SHP77 (cell line): ENCODE measurements at regions not wholly inside any gene's neighbourhood (a gene's known extent, or its start where the extent isn't known, plus 50 kb on each side); places are given as distances from the start of the nearest gene placed in this dataset.
"Not testable (repeated sequence)": the region's sequence is repeated elsewhere in the genome, so short reads cannot be mapped to it uniquely, and the experiment has no call there.

ENCODE experiments used
- DNase-seq, 2 experiments: peaks; one replicate each; lab custom pipeline; 2025; lab: John Stamatoyannopoulos, UW

DNA sequence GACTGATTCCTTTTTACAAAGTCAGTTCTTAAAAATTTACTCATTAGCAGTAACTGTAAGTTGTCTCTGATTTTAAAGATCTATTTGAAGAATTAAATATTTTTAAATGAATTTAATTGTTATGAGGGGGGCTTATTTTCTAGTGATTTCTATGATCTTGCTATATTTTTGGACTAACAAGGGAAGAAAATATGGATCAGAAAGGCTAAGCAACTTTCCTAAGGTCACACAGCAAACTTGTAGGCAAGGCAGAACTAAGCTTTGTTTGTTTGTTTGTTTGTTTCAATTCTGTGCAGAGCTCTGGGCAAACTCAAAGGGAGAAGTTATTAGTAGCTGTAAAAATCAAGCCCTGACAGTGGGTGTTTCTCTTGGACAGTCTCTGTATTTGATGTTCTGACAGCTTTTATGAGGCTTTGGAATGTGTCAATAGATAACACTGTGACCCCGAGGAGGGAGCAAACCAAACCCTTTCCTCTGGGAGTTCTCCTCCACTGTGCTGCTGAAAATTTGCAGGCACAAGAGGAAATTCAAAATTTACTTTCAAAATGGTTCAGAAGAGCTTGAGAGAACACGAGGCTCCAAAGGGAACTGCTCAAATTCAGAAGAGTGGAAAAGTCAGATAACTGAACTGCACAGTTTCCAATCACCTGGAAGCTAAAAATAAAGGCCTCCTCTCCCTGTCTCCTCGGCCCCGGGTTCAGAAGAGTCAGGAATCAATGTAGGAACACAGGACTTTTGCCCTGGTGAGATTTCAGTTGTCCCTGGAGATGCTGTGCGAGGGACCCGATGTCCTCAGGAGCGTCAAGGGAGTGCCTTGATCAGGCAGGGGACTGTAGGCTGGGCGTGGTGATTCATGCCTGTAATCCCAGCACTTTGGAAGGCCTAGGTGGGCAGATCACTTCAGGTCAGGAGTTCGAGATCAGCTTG lies 325.7 kb downstream of the GATA3 start:
- DNase-seq, result no peak

- DNase-seq, result no peak
Observed at GRCh38 chr10:8380833-8381496, 326.5 kb downstream of the GATA3 start.

- no peak for DNase-seq
Observed at GRCh38 chr10:8386781-8387180, 332.3 kb downstream of the GATA3 start.

- DNase-seq, result no peak
Observed at GRCh38 chr10:8389630-8390029, 335.1 kb downstream of the GATA3 start.

DNA sequence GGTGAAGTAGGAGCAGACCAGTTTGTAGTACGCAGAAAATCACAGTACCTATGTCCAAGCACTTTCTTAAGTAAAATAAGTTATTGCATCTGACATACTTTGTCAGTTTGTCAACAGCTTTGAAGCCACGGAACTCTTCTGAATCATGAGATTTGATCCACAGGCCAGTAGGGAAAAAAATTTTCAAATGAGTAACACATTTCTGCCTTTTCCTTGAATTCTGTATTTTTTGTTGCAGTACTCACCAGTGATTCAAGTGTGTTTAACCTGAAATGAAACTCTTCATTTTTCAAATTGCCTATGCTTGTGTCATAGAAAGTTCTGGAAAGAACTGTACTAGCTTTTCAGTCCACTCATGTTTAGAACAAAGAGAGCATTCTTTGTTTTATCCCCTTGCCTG lies 337.7 kb downstream of the GATA3 start:
- no peak for DNase-seq

GRCh38 chr10:8393531-8393930 lies 339.0 kb downstream of the GATA3 start:
- no peak for DNase-seq

- DNase-seq, result no peak
Observed at GRCh38 chr10:8396675-8397074, 342.2 kb downstream of the GATA3 start.

DNA sequence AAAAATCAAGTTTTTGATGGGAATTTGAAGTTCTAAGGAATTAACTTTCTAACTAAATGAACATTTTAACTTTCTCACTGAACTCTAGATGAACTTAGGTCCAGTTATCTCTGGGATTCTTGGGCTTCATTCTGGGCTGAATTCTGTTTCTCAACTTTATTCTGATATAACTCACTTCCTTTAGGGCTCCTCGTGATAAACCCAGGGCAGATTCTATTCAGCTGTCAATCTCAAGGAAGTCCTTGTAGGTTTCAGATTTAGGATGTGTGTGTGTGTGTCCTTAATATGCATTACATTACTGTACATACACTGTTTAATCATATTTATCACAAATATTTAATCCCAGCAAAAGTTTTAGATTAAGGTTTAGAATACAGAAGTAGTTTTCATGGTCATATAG lies 344.3 kb downstream of the GATA3 start:
- DNase-seq, result no peak

GRCh38 chr10:8400151-8400550 lies 345.7 kb downstream of the GATA3 start:
- no peak for DNase-seq

DNA sequence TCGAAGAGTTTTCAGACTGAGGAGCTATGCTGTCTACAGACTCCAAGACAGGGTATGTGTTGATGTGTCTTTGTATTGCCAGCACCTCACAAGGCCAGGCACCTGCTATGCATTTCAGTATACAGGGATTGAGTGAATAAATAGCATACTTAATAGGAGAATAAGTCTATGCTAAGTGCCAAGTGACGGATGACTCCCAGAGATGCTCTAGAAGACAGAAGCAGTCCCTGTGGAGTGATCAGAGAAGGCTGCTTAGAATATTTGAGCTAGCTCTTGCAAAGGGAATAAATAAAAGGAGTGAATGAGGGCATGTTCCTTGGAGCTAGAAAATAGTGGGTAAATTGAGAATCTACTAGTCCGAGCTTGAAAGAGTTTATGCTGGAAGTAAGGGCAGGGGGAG lies 346.4 kb downstream of the GATA3 start:
- no peak for DNase-seq

DNA sequence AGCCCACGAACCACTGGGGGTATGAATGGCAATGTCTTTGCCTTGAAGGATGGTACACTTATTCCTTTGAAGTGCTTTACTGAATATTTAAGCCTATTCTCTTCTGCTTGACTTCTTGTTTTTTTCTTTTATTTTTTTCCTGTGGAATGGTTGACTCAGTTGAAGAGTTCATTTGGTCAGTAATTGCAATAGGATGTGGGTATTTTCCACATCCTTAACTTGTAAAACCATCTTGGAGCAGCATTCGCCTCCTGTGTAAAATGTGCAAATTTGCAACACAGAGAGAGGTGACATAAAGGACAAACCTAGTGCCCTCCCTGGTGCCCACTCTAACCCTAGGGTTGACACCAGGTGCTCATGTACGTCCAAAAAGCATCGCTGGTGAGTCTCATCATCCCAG lies 347.0 kb downstream of the GATA3 start:
- no peak for DNase-seq

- DNase-seq, result no peak
Observed at GRCh38 chr10:8402576-8402975, 348.1 kb downstream of the GATA3 start.

- no peak for DNase-seq
Observed at GRCh38 chr10:8403711-8404371, 349.4 kb downstream of the GATA3 start.

DNA sequence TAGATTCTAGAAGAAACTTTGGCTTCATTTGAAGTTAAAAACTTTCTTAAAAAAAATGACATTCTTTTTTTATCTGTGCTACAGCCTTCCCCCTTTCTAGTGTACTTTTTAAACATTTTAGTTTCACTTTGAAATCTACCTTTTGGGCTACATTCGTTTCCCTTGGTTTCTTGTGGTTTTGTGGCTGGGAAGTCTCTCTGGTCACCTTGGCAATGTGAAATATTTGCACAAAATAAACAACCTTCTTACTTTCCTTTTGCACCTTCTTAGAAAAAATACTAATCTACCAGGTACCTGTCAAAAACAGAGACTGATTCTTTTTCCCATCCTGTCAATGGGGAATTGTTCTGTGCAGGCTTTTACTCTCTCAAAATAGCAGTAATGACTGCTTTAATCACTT lies 350.2 kb downstream of the GATA3 start:
- DNase-seq, result no peak

GRCh38 chr10:8405596-8405995 lies 351.1 kb downstream of the GATA3 start:
- DNase-seq, result no peak

DNA sequence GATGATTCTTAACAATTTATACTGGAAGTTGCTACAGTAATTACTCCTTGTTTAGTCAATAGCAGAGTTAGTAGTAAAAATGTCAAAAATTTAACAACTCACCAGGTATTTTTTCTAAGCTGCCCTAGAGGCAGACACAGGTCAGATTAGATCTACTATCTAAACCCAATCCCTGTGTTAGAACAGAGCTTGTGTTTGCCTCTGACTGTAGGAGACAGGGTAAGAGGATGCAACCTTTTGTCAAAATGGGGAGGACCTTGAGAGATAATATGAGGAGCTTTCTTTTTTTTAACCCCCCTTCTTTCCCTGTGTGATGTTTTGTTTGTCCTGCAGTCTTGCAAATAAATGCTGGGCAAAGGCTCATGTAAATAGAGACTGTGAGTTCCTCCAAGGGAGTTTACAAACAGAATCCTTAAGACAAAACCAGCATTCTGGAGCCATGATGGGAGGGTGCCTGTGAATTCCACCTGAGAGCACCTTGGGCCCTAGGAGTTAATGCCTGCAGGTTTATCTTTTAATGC lies 353.1 kb downstream of the GATA3 start:
- DNase-seq, result no peak

DNA sequence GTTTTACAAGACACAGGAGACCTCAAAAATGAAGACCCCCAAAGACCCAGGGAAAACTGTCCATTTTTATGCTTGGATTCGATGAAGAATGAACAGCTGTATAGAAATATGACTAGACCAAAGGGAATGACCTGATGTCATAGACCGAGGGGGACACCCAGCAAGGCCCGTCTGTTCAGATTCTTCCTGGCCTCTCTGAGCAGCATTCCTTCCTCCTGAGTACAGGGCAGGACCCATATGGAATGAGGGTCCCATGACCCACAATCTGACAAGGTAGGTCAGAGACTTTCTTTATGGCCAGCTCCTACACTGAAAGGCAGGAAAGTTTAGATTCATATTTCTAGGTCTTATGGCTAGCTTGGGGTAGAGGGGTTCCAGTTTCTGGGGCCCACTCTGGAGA lies 356.0 kb downstream of the GATA3 start:
- DNase-seq, result no peak

- no peak for DNase-seq
Observed at GRCh38 chr10:8412541-8412940, 358.1 kb downstream of the GATA3 start.

- DNase-seq, result not testable (repeated sequence)
Observed at GRCh38 chr10:8415029-8415428, 360.5 kb downstream of the GATA3 start.

DNA sequence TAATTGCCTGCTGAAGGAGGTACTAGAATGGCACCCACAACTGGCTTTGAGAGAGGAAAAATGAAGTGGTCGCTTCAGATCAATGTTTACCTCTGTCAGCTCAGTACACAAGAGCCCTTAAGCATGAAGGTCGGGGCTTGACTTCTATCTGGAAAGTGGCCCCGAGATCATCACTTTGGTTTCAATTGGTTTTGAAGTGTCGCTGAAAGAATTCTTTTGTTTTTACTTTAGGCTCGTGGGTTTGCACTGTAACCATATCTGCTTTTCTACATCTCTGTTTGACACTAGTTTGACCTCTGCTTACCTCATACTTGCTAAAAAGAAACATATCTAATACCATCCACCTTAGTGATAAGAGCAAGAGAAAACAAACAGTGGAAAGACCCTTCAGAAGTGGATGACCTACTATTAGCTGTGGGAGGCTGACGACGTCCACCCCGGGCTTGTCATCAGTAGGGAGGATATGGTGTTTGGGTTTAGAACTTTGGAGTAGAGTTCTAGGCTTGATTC lies 361.8 kb downstream of the GATA3 start:
- DNase-seq, result no peak

DNA sequence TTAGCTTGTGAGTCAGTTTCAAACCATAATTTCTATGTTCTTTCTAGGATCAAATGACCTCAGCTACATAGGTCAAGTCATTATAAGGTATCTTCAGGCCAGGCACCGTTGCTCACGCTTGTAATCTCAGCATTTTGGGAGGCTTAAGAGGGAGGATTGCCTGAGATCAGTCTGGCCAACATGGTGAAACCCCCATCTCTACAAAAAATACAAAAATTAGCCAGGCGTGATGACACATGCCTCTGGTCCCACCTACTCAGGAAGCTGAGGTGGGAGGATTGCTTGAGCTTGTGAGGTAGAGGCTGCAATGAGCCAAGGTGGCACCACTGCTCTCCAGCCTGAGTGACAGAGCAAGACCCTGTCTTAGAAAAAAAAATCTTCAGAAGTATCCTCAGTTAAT lies 362.3 kb downstream of the GATA3 start:
- no peak for DNase-seq

DNA sequence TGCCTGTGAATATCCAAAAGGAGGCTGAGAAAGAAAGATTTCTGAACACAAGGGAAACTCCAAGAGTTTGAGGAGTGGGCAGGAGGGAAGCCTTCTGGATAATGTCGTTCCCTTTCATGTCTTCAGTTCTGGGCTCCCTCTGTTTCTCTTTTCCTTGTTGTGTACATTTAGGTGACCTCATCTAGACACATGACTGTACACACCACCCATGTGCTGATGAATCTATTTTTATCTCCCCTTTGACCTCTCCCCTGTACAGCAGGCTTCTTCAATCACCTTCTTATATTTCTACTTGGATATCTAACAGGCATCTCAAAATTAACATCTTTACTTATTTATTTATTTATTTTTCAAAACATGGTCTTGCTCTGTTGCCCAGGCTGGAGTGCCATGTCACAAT lies 363.1 kb downstream of the GATA3 start:
- DNase-seq, result no peak

GRCh38 chr10:8418631-8419030 lies 364.1 kb downstream of the GATA3 start:
- DNase-seq, result no peak
